Ectodermal cell (in vitro differentiated cells): ENCODE measurements at regions not wholly inside any gene's neighbourhood (a gene's known extent, or its start where the extent isn't known, plus 50 kb on each side); places are given as distances from the start of the nearest gene placed in this dataset.

Source experiments
- H3K27ac ChIP-seq: 2 replicates; pipeline ENCODE4 v1.7.0; 2013; ENCODE audit warnings: mild to moderate bottlenecking, low read depth, low read length; ENCODE audit not compliant: insufficient read depth, poor library complexity, severe bottlenecking
- H3K27me3 ChIP-seq: 2 replicates; pipeline ENCODE4 v1.7.0; 2013; ENCODE audit warnings: mild to moderate bottlenecking, low read length; ENCODE audit not compliant: insufficient read depth, control insufficient read depth, poor library complexity, severe bottlenecking
- H3K36me3 ChIP-seq: one replicate; pipeline ENCODE4 v1.7.0; 2013; ENCODE audit warnings: low read length; ENCODE audit not compliant: control insufficient read depth, insufficient read depth
- H3K4me1 ChIP-seq: one replicate; pipeline ENCODE4 v1.7.0; 2013; ENCODE audit warnings: low read length; ENCODE audit not compliant: control insufficient read depth, insufficient read depth
- H3K4me3 ChIP-seq: 2 replicates; pipeline ENCODE4 v1.7.0; 2013; ENCODE audit warnings: low read depth, low read length, control low read depth; ENCODE audit not compliant: insufficient read depth
- H3K9me3 ChIP-seq: 2 replicates; pipeline ENCODE4 v1.7.0; 2013; ENCODE audit warnings: mild to moderate bottlenecking, low read length, moderate library complexity; ENCODE audit not compliant: control insufficient read depth
- WGBS, 2 experiments: methylation state at CpG; one replicate each; pipeline ENCODE4 v1.1.7; 2013; ENCODE audit warnings: missing lambda C conversion rate in 2 of 2; 5-methylcytosine and 5-hydroxymethylcytosine counted together

GRCh38 chr1:118338936-118339335, 153.9 kb upstream of the SPAG17 start:
- Histone ChIP-seq H3K27ac (no peak overlapping the region), H3K4me1 (peaks cover 11% of the 10 kb centered on the region), H3K36me3 (no peaks in the 10 kb centered on the region), H3K9me3 (no peaks in the 10 kb centered on the region), H3K4me3 (no peak overlapping the region), H3K27me3 (no peaks in the 10 kb centered on the region)
- 87 to 88% methylated on average over 3 of the region's 3 CpGs for WGBS, 2 experiments

GRCh38 chr1:118337346-118337745, 152.3 kb upstream of the SPAG17 start:
- Histone ChIP-seq H3K9me3 (no peaks in the 10 kb centered on the region), H3K4me1 (peaks cover 15% of the 10 kb centered on the region), H3K4me3 (no peak overlapping the region), H3K36me3 (no peaks in the 10 kb centered on the region), H3K27ac (no peak overlapping the region), H3K27me3 (no peaks in the 10 kb centered on the region)

- H3K36me3 ChIP-seq = no peaks in the 10 kb centered on the region
- H3K27me3 ChIP-seq = no peaks in the 10 kb centered on the region
- no peak overlapping the region for H3K4me3 ChIP-seq
- 45 to 50% methylated on average over 2 of the region's 2 CpGs for WGBS, 2 experiments
- H3K27ac ChIP-seq = no peak overlapping the region
- peaks cover 15% of the 10 kb centered on the region for H3K4me1 ChIP-seq
- no peaks in the 10 kb centered on the region for H3K9me3 ChIP-seq
These were observed 150.3 kb upstream of the SPAG17 start for GRCh38 chr1:118335331-118335732.

GRCh38 chr1:118334506-118334905, 149.5 kb upstream of the SPAG17 start:
- WGBS, 2 experiments = 85 to 87% methylated on average over 1 of the region's 1 CpG
- Histone ChIP-seq H3K27ac (no peak overlapping the region), H3K9me3 (no peaks in the 10 kb centered on the region), H3K36me3 (no peaks in the 10 kb centered on the region), H3K4me1 (peaks cover 15% of the 10 kb centered on the region), H3K27me3 (no peaks in the 10 kb centered on the region), H3K4me3 (no peak overlapping the region)

- 72 to 82% methylated on average over 4 of the region's 4 CpGs for WGBS, 2 experiments
- Histone ChIP-seq H3K36me3 (no peaks in the 10 kb centered on the region), H3K27me3 (no peaks in the 10 kb centered on the region), H3K27ac (no peak overlapping the region), H3K4me3 (no peak overlapping the region), H3K4me1 (peaks cover 15% of the 10 kb centered on the region), H3K9me3 (no peaks in the 10 kb centered on the region)
These were observed 148.7 kb upstream of the SPAG17 start for GRCh38 chr1:118333601-118334210.

- Histone ChIP-seq H3K27me3 (no peaks in the 10 kb centered on the region), H3K36me3 (no peaks in the 10 kb centered on the region), H3K27ac (no peak overlapping the region), H3K4me1 (no peaks in the 10 kb centered on the region), H3K9me3 (no peaks in the 10 kb centered on the region), H3K4me3 (no peak overlapping the region)
- 93 to 96% methylated on average over 5 to 6 of the region's 6 CpGs for WGBS, 2 experiments
These were observed 142.1 kb upstream of the SPAG17 start for GRCh38 chr1:118326960-118327629.

- Histone ChIP-seq H3K4me3 (no peak overlapping the region), H3K27ac (no peak overlapping the region), H3K36me3 (no peaks in the 10 kb centered on the region), H3K27me3 (no peaks in the 10 kb centered on the region), H3K4me1 (no peaks in the 10 kb centered on the region), H3K9me3 (no peaks in the 10 kb centered on the region)
These were observed 140.7 kb upstream of the SPAG17 start for GRCh38 chr1:118325550-118326225.

- Histone ChIP-seq H3K36me3 (no peaks in the 10 kb centered on the region), H3K27me3 (no peaks in the 10 kb centered on the region), H3K27ac (no peak overlapping the region), H3K9me3 (no peaks in the 10 kb centered on the region), H3K4me1 (no peaks in the 10 kb centered on the region), H3K4me3 (no peak overlapping the region)
- WGBS, 2 experiments = 0% methylated on average over 1 of the region's 1 CpG
These were observed 138.2 kb upstream of the SPAG17 start for GRCh38 chr1:118323246-118323645.

GRCh38 chr1:118322331-118322730, 137.3 kb upstream of the SPAG17 start:
- Histone ChIP-seq H3K27ac (no peak overlapping the region), H3K27me3 (no peaks in the 10 kb centered on the region), H3K36me3 (no peaks in the 10 kb centered on the region), H3K9me3 (no peaks in the 10 kb centered on the region), H3K4me1 (no peaks in the 10 kb centered on the region), H3K4me3 (no peak overlapping the region)
- 89 to 90% methylated on average over 3 of the region's 3 CpGs for WGBS, 2 experiments

GRCh38 chr1:118321840-118322239, 136.8 kb upstream of the SPAG17 start:
- H3K9me3 ChIP-seq = no peaks in the 10 kb centered on the region
- 84 to 92% methylated on average over 3 of the region's 6 CpGs for WGBS, 2 experiments
- no peaks in the 10 kb centered on the region for H3K36me3 ChIP-seq
- H3K4me3 ChIP-seq = no peak overlapping the region
- no peaks in the 10 kb centered on the region for H3K27me3 ChIP-seq
- H3K4me1 ChIP-seq = no peaks in the 10 kb centered on the region
- no peak overlapping the region for H3K27ac ChIP-seq
